KOPT-K1 (cell line): ENCODE measurements at regions not wholly inside any gene's neighbourhood (a gene's known extent, or its start where the extent isn't known, plus 50 kb on each side); places are given as distances from the start of the nearest gene placed in this dataset.

ENCODE experiments used
- H3K27ac ChIP-seq: fragments of 200-600 bp; sonication (generic); 2 replicates; pipeline ENCODE4 v1.5.1; 2016; ENCODE audit warnings: antibody characterized with exemption, mild to moderate bottlenecking, low read depth, low read length; ENCODE audit not compliant: poor library complexity, severe bottlenecking
- H3K36me3 ChIP-seq: fragments of 200-600 bp; sonication (generic); 2 replicates; pipeline ENCODE4 v1.5.1; 2017; ENCODE audit warnings: antibody characterized with exemption, mild to moderate bottlenecking, low read length, moderate library complexity; ENCODE audit not compliant: insufficient read depth
- H3K9me3 ChIP-seq: fragments of 200-600 bp; sonication (generic); 2 replicates; pipeline ENCODE4 v1.5.1; 2017; ENCODE audit warnings: antibody characterized with exemption, low read length, mild to moderate bottlenecking; ENCODE audit not compliant: insufficient read depth, poor library complexity, severe bottlenecking

DNA sequence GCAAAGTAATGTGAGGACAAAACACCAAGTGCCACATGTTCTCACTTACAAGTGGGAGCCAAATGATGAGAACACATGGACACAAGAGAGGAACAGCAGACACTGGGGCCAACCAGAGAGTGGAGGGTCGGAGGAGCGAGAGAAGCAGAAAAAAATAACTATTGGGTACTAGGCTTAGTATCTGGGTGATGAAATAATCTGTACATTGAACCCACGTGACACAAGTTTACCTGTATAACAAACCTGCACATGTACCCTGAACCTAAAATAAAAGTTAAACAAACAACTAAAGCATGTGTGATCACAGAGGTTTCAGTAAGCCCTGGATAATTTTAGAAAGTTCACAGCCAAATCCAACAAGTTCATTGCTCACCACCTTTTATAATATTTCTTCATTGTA, 160.1 kb downstream of the TENT4A start:
- Histone ChIP-seq H3K27ac (no peak overlapping the region), H3K9me3 (no peaks in the 10 kb centered on the region)

DNA sequence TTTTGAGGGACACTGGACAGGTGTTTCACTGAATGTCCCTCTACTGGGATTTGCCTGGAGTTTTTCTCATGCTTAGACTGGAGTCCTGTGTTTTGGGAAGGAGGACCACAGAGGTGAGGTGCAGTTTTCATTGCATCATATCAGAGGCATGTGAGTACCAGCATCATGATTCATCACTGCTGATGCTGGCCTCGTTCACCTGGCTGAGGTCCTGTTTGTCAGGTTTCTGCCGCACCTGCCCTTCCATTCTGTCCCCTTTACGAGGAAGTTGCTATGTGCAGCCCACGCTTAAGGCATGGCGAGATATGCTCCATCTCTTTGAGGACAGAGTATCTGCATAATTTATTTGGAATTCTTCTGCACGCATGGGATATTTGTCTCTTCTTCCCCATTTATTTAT, 162.1 kb downstream of the TENT4A start:
- Histone ChIP-seq H3K9me3 (no peaks in the 10 kb centered on the region), H3K36me3 (no peaks in the 10 kb centered on the region), H3K27ac (no peak overlapping the region)

More for the DNA sequence above, 160.1 kb downstream of the TENT4A start:
- no peaks in the 10 kb centered on the region for H3K36me3 ChIP-seq

DNA sequence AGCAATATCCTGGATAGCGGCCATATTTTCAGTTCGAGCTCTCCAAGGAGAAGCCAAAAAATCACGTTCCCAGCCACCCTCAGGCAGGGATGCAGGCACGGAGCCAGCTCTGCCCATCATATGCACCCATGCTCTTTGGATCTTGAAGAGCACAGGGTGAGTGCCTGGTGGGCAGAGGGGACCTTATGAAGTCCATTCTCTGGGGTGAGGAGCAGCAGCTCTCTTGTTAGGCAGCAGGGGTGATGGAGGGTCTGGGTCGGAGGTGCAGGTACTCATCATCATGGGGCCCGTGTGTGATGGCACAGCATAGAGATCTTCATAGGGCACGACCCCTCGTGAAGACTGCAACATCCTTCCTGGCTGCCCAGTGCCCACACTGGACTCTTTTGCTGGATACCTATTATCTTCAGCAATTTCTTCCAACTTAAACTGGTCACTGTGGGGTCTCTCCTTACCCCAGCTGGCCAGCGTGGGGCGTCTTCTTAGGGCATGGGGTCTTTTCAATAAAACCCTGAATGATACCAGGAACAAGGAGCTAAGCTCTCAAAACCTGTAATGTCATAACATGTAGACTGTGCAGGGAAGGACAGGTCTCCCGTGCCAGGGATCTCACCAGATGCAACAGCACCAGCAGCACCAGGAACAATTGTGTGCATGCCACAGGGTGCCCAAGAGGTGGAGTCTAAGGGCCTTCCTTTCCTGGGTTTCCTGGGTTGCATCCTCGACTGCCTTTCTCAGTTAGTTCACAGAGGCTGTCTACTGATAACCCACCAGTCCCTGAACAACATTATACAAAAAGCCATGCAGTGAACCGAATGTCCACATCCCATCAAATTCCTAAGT, 165.0 kb downstream of the TENT4A start:
- no peaks in the 10 kb centered on the region for H3K9me3 ChIP-seq
- no peak overlapping the region for H3K27ac ChIP-seq

GRCh38 chr5:6885581-6885980, 172.3 kb downstream of the TENT4A start:
- H3K36me3 ChIP-seq, result no peaks in the 10 kb centered on the region
- peaks cover 15% of the 10 kb centered on the region for H3K9me3 ChIP-seq
- H3K27ac ChIP-seq, result no peak overlapping the region

More for the DNA sequence above, 165.0 kb downstream of the TENT4A start:
- H3K36me3 ChIP-seq, result no peaks in the 10 kb centered on the region

GRCh38 chr5:6886866-6887265, 173.6 kb downstream of the TENT4A start:
- Histone ChIP-seq H3K27ac (no peak overlapping the region), H3K36me3 (no peaks in the 10 kb centered on the region), H3K9me3 (peaks cover 15% of the 10 kb centered on the region)

DNA sequence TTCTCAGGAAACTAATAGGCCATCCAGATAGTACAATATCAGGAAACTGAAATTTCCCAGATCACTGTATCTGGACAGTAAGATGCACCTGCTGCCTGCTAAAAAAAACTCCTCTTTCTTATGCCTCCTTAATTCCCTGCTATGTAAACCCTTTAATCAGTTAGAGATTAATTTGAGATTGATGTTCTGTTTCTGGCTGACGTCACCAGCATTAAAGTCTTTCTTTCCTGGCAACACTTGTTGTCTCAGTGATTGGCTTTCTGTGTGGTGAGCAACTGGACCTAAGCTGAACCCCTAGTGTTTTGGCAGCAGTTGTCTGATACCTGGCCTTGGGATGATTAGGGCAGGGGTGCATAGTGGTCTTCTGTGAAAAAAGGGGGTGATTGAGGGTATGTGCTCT, 175.8 kb downstream of the TENT4A start:
- Histone ChIP-seq H3K9me3 (peaks cover 15% of the 10 kb centered on the region), H3K27ac (no peak overlapping the region), H3K36me3 (no peaks in the 10 kb centered on the region)

DNA sequence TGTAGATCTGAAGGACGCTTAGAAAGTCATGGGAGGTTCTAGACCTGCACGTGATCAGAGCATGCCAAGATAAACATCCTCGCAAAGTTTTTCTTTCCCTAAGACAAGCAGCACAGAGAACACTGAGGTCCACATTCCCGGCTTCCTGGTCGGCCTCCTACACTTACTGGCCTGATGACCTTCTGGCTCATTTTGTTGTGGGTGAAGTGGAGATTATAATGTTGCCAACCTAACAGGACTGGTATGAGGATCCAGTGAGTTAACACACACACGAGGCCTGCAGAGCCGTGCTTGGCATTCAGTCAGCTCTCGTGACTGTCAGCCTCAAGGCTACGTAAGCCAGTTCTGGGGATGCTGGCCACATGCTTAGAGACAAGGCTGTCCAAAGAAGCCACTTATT, 186.0 kb downstream of the TENT4A start:
- Histone ChIP-seq H3K27ac (no peak overlapping the region), H3K9me3 (peaks cover 3% of the 10 kb centered on the region), H3K36me3 (no peaks in the 10 kb centered on the region)

GRCh38 chr5:6900247-6901227, 187.3 kb downstream of the TENT4A start:
- no peak overlapping the region for H3K27ac ChIP-seq
- H3K9me3 ChIP-seq, result peaks cover 3% of the 10 kb centered on the region
- no peaks in the 10 kb centered on the region for H3K36me3 ChIP-seq

DNA sequence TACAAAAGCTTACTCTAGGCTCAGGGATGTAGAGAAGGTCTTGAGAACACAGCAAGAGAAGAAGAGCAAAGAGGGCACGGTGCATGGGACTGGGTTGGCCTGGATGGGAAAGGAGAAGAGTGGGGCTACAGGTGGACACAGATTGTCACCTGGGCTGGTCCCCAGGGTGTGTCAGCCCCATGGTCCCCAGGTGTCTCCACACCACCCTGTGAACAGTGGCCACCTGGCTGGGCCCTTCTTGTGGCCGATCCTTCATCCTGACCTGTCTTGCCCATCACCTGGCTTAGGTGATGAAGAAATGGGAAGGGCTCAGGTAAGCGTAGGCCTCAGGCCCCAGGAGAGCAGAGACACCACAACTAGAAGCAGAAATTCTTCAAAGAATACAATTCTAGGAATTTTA, 188.9 kb downstream of the TENT4A start:
- no peaks in the 10 kb centered on the region for H3K36me3 ChIP-seq
- H3K9me3 ChIP-seq, result peaks cover 3% of the 10 kb centered on the region
- H3K27ac ChIP-seq, result no peak overlapping the region

- Histone ChIP-seq H3K27ac (no peak overlapping the region), H3K36me3 (no peaks in the 10 kb centered on the region)
These were observed 189.4 kb downstream of the TENT4A start for GRCh38 chr5:6902597-6902996.

DNA sequence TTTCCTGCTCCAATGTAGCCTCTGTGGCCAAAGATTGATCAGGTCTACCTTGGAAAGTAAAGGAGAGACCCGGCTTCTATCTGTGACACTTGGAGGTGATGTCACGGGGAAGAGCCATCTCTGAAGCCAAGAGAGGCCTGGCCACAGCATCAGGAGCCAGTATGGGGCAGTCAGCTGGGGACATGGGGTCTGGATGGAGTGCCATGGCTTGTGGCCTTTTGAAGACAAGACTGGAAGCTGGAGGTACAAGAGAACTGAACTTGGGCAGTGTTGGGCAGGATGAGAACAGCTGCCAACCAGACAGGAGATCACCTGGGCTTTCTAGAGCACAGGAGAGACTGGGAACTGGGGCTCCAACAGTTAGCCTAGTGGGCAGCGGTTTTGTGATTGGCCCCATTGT, 190.7 kb downstream of the TENT4A start:
- no peak overlapping the region for H3K27ac ChIP-seq
- no peaks in the 10 kb centered on the region for H3K36me3 ChIP-seq
- no peaks in the 10 kb centered on the region for H3K9me3 ChIP-seq

More at GRCh38 chr5:6902597-6902996, 189.4 kb downstream of the TENT4A start:
- H3K9me3 ChIP-seq, result peaks cover 3% of the 10 kb centered on the region

DNA sequence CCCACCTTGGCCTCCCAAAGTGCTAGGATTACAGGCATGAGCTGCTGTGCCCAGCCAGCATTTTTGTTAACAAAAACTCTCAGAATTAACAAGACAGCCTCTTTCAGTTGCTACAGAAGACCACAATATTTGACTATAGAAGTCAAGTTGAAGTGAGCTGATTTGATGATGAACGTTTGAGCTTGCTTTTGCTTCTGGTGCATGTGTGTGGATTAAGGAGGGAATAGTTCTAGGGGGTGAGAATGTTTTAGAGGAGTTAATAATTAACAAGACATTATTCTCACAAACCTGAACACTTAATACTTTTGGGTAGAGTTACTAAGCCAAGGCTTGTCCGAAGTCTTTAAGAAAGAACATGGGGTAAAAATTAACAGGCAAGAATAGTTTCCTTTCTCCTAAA, 191.6 kb downstream of the TENT4A start:
- Histone ChIP-seq H3K9me3 (no peaks in the 10 kb centered on the region), H3K36me3 (no peaks in the 10 kb centered on the region), H3K27ac (no peak overlapping the region)

DNA sequence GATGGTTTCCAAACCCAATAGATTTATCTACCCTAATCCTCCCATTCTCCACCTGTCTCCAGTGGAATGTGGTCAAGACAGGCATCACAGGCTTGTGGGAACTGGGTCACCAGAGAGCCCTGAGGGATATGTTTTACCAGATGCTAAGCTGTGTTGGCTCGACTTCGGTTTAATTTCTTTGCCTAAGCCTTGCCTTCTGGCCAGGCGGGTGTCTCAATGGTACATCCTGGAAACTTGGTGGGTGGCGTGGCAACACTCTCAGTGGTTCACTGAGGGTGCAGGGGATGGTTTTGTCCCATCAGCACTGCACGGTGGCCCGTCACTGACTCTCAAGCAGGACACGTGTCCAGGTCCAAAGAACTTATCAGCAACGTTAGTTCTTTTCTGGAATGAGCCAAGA, 192.2 kb downstream of the TENT4A start:
- Histone ChIP-seq H3K9me3 (no peaks in the 10 kb centered on the region), H3K36me3 (no peaks in the 10 kb centered on the region), H3K27ac (no peak overlapping the region)

DNA sequence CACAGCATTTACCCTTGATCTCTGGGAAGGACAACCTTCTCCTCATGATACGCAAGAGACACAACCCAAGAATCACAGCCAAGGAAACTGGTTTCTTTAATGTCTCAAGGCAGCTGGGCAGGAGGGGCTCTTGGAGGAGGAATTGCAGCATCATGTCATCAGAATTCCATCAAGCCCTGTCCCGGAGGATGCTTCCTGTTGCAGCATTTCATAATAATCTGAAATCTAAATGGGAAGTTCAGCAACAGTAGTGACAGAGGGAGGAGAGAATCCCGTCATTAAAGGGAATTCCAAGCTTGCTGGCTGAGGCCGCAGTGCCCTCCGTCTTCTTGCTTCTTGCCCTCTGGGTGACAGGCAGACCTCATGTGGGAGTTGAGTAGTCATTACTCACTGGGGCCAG, 192.7 kb downstream of the TENT4A start:
- Histone ChIP-seq H3K9me3 (no peaks in the 10 kb centered on the region), H3K27ac (no peak overlapping the region), H3K36me3 (no peaks in the 10 kb centered on the region)

DNA sequence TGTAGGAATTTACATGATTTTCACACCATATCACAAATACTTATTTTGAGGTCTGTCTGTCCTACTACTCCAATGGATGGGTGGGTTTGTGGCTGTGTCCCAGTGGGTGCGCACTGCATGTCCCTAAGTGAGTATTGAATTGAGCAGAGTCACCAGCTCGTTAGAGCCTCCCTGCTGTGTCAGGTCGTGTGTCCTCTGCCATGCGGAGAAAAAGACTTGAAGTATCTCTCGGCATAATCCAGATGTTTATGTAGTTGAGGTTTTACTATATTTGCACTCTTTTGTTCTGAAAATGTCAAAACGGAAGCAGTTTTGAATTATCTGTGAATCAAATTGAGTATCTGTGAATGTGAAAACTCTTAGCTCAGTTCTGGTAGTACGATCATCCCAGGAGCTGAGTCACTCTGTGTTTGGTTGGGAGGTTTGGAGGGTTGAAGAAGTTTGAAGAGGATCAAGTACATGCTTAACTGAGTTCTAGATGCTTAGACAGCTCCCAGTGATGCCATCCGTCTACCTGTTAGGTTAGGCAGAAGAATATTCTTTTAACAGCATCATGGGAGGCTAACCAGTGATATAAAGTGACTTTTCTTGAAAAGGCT, 194.2 kb downstream of the TENT4A start:
- Histone ChIP-seq H3K27ac (no peak overlapping the region), H3K9me3 (no peaks in the 10 kb centered on the region), H3K36me3 (no peaks in the 10 kb centered on the region)
